Caco-2 (cell line): ENCODE measurements at regions not wholly inside any gene's neighbourhood (a gene's known extent, or its start where the extent isn't known, plus 50 kb on each side); places are given as distances from the start of the nearest gene placed in this dataset.

Experiments used
- BruUV-seq: library from RNA; stranded (reverse); fragments of 400-500 nt; replicated peaks from 2 replicates; lab custom pipeline; 2021; lab: Mats Ljungman, UMichigan
- CTCF ChIA-PET: fragments of 300-600 bp; sonication (Branson Sonifier 250); formaldehyde crosslinking; loops from one replicate; lab custom pipeline; 2022; ENCODE audit warnings: antibody characterized with exemption; lab: Charles Lee
- POLR2A ChIA-PET: fragments of 300-600 bp; sonication (Branson Sonifier 250); formaldehyde crosslinking; loops from one replicate; lab custom pipeline; 2022; ENCODE audit warnings: antibody characterized with exemption; lab: Charles Lee
- DNase-seq, 2 experiments: peaks; one replicate each; pipeline versions ENCODE4 v3.0.0 to v3.0.0-alpha.2; 2020 to 2022
- H3K27me3 ChIP-seq: replicated peaks from 2 replicates; pipeline ENCODE4 v1.6.0; 2011; ENCODE audit warnings: low read length; ENCODE audit not compliant: control insufficient read depth, insufficient read depth
- H3K36me3 ChIP-seq: 2 replicates; pipeline ENCODE4 v1.5.1; 2011; ENCODE audit warnings: low read length; ENCODE audit not compliant: control insufficient read depth, insufficient read depth
- H3K4me1 ChIP-seq: fragments of 250-450 bp; sonication (Bioruptor Pico); 2 replicates; pipeline ENCODE4 v1.5.1; 2020; ENCODE audit warnings: mild to moderate bottlenecking
- H3K4me3 ChIP-seq: 2 replicates; pipeline ENCODE4 v1.5.1; 2011; ENCODE audit warnings: low read depth, mild to moderate bottlenecking, control low read depth, low read length
- H3K9me3 ChIP-seq: fragments of 250-450 bp; sonication (Bioruptor Pico); 2 replicates; pipeline ENCODE4 v1.5.1; 2020; ENCODE audit warnings: mild to moderate bottlenecking, moderate library complexity
- H3K27ac Mint-ChIP-seq: one replicate; pipeline ENCODE4 v1.8.0; 2022; ENCODE audit warnings: mixed read lengths; ENCODE audit not compliant: unreplicated experiment
- H3K27me3 Mint-ChIP-seq: one replicate; pipeline ENCODE4 v1.8.0; 2022; ENCODE audit warnings: mixed read lengths; ENCODE audit not compliant: insufficient read depth, unreplicated experiment
- H3K36me3 Mint-ChIP-seq: one replicate; pipeline ENCODE4 v1.8.0; 2022; ENCODE audit warnings: mild to moderate bottlenecking, mixed read lengths; ENCODE audit not compliant: insufficient read depth, unreplicated experiment
- H3K4me1 Mint-ChIP-seq: one replicate; pipeline ENCODE4 v1.8.0; 2022; ENCODE audit warnings: low read depth, mixed read lengths; ENCODE audit not compliant: unreplicated experiment
- H3K4me3 Mint-ChIP-seq: one replicate; pipeline ENCODE4 v1.8.0; 2022; ENCODE audit warnings: mild to moderate bottlenecking, moderate library complexity, mixed read lengths; ENCODE audit not compliant: unreplicated experiment
- H3K9me3 Mint-ChIP-seq: one replicate; pipeline ENCODE4 v1.8.0; 2022; ENCODE audit warnings: mixed read lengths; ENCODE audit not compliant: unreplicated experiment
- intact Hi-C: fragments of 100-400 bp; cut with micrococcal nuclease; formaldehyde crosslinking; loops from one replicate; pipeline ENCODE4 v1.10.0; 2022; ENCODE audit not compliant: unreplicated experiment
- TF ChIP-seq, protein P1 (sequence below), 2 experiments: fragments of 200-600 bp in 1 of 2; IDR thresholded peaks; 1 replicate in 1 of 2; 2 replicates in 1 of 2; pipeline versions ENCODE4 v1.5.1 to v1.8.0; 2011 to 2022; ENCODE audit warnings: antibody characterized with exemption in 1 of 2, control low read depth in 1 of 2, inconsistent platforms in 1 of 2, low read depth in 1 of 2, low read length in 1 of 2, mild to moderate bottlenecking in 1 of 2, moderate library complexity in 1 of 2; ENCODE audit not compliant: insufficient read depth in 1 of 2, severe bottlenecking in 1 of 2, unreplicated experiment in 1 of 2

- intact Hi-C loops, result no loop called here
- POLR2A ChIA-PET, result no interaction called here
- Mint-ChIP-seq H3K4me3 (no peak overlapping the region), H3K4me1 (peaks cover 18% of the 10 kb centered on the region), H3K36me3 (no peaks in the 10 kb centered on the region), H3K27me3 (no peaks in the 10 kb centered on the region), H3K27ac (no peak overlapping the region), H3K9me3 (peaks cover 13% of the 10 kb centered on the region)
- BruUV-seq, result no TSS peak
- Histone ChIP-seq H3K9me3 (no peaks in the 10 kb centered on the region), H3K27me3 (no peaks in the 10 kb centered on the region), H3K4me3 (no peak overlapping the region), H3K4me1 (peaks cover 14% of the 10 kb centered on the region; the same call in 1 of the 2 replicates), H3K36me3 (no peaks in the 10 kb centered on the region)
- DNase-seq, result no peak
- CTCF ChIA-PET, result no interaction called here
- TF ChIP-seq, protein P1, sequence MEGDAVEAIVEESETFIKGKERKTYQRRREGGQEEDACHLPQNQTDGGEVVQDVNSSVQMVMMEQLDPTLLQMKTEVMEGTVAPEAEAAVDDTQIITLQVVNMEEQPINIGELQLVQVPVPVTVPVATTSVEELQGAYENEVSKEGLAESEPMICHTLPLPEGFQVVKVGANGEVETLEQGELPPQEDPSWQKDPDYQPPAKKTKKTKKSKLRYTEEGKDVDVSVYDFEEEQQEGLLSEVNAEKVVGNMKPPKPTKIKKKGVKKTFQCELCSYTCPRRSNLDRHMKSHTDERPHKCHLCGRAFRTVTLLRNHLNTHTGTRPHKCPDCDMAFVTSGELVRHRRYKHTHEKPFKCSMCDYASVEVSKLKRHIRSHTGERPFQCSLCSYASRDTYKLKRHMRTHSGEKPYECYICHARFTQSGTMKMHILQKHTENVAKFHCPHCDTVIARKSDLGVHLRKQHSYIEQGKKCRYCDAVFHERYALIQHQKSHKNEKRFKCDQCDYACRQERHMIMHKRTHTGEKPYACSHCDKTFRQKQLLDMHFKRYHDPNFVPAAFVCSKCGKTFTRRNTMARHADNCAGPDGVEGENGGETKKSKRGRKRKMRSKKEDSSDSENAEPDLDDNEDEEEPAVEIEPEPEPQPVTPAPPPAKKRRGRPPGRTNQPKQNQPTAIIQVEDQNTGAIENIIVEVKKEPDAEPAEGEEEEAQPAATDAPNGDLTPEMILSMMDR (IDR thresholded peaks at IDR 0.05; ENCODE audit: insufficient read depth in 1 of 2, low read depth in 1 of 2, low read length in 1 of 2, severe bottlenecking in 1 of 2, unreplicated experiment in 1 of 2), result no peak
Observed at GRCh38 chr3:36650271-36650671, 114.1 kb downstream of the DCLK3 start.

DNA sequence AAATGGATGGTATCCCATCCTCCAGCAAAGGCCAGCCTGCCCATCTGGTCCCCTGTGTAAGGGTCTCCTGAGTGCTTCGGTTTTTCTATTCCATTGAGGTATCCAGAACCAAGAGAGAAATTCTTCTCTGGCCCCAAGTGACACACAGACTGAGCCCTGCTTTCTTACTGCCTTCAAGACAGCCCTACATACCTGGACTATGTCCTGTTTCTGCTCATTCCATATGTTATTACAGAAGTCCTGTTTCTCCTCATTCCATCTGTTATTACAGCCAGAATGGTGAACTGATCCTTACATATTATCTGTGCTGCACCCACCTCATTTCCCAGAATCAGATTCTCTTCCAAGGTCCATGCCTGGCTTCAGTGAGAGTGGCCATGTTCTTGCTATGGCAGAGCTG is 115.2 kb downstream of the DCLK3 start:
- H3K9me3 Mint-ChIP-seq, result peaks cover 4% of the 10 kb centered on the region
- H3K4me3 Mint-ChIP-seq, result no peak overlapping the region
- Histone ChIP-seq H3K4me3 (no peak overlapping the region), H3K36me3 (no peaks in the 10 kb centered on the region), H3K27me3 (no peaks in the 10 kb centered on the region), H3K4me1 (peaks cover 14% of the 10 kb centered on the region; the same call in 1 of the 2 replicates), H3K9me3 (no peaks in the 10 kb centered on the region)
- peaks cover 18% of the 10 kb centered on the region for H3K4me1 Mint-ChIP-seq
- no TSS peak for BruUV-seq
- ChIA-PET CTCF (no interaction called here), POLR2A (no interaction called here)
- no peak for DNase-seq
- intact Hi-C loops, result no loop called here
- TF ChIP-seq, protein P1 (IDR thresholded peaks at IDR 0.05; ENCODE audit: insufficient read depth in 1 of 2, low read depth in 1 of 2, low read length in 1 of 2, severe bottlenecking in 1 of 2, unreplicated experiment in 1 of 2), result no peak
- no peaks in the 10 kb centered on the region for H3K36me3 Mint-ChIP-seq
- no peaks in the 10 kb centered on the region for H3K27me3 Mint-ChIP-seq
- H3K27ac Mint-ChIP-seq, result peak overlapping the region; percentile 9

- Mint-ChIP-seq H3K9me3 (no peaks in the 10 kb centered on the region), H3K36me3 (no peaks in the 10 kb centered on the region), H3K4me1 (peaks cover 18% of the 10 kb centered on the region), H3K4me3 (no peak overlapping the region), H3K27ac (peak overlapping the region; percentile 9), H3K27me3 (no peaks in the 10 kb centered on the region)
- TF ChIP-seq, protein P1 (IDR thresholded peaks at IDR 0.05; ENCODE audit: insufficient read depth in 1 of 2, low read depth in 1 of 2, low read length in 1 of 2, severe bottlenecking in 1 of 2, unreplicated experiment in 1 of 2), result no peak
- H3K4me3 ChIP-seq, result no peak overlapping the region
- POLR2A ChIA-PET, result no interaction called here
- CTCF ChIA-PET, result no interaction called here
- H3K27me3 ChIP-seq, result no peaks in the 10 kb centered on the region
- H3K36me3 ChIP-seq, result no peaks in the 10 kb centered on the region
- no peaks in the 10 kb centered on the region for H3K9me3 ChIP-seq
- DNase-seq, result peak in 1 of 2 experiments; percentile 37
- intact Hi-C loops, result loop anchor here (1.0 kb wide), 2 partner anchors 29 to 41 kb away; no protein-coding TSS in a partner anchor
- BruUV-seq, result no TSS peak
- peaks cover 14% of the 10 kb centered on the region; the same call in 1 of the 2 replicates for H3K4me1 ChIP-seq
Observed at GRCh38 chr3:36648241-36649034, 115.9 kb downstream of the DCLK3 start.
